Psoas muscle (tissue), 7 donors: ENCODE measurements at regions not wholly inside any gene's neighbourhood (a gene's known extent, or its start where the extent isn't known, plus 50 kb on each side); places are given as distances from the start of the nearest gene placed in this dataset.

Experiments
- ATAC-seq, 4 donors: fragments of 200-7000 bp; cut with Tn5 transposase; one replicate each; pipeline ENCODE4 v1.9.1; 2020; ENCODE audit warnings: moderate library complexity in 3 of 4, mild to moderate bottlenecking in 2 of 4
- DNase-seq, 2 donors: peaks; one replicate each; pipeline ENCODE4 v3.0.0-alpha.2; 2020
- H3K27ac ChIP-seq: fragments of 200-600 bp; one replicate; pipeline ENCODE4 v1.8.0; 2022
- H3K27me3 ChIP-seq, 3 donors: fragments of 200-600 bp in 1 of 3; one replicate each; pipeline versions ENCODE4 v1.6.1 to v1.8.0; 2013 to 2022; ENCODE audit warnings: low read length in 2 of 3, mild to moderate bottlenecking in 2 of 3, moderate library complexity in 1 of 3; ENCODE audit not compliant: insufficient read depth in 3 of 3
- H3K36me3 ChIP-seq, 2 donors: fragments of 200-600 bp in 1 of 2; one replicate each; pipeline versions ENCODE4 v1.6.1 to v1.8.0; 2013 to 2022; ENCODE audit warnings: low read depth in 1 of 2, mild to moderate bottlenecking in 1 of 2, moderate library complexity in 1 of 2; ENCODE audit not compliant: insufficient read depth in 1 of 2
- H3K4me1 ChIP-seq: fragments of 200-600 bp; one replicate; pipeline ENCODE4 v1.8.0; 2022
- H3K4me3 ChIP-seq: fragments of 200-600 bp; one replicate; pipeline ENCODE4 v1.8.0; 2022; ENCODE audit warnings: mild to moderate bottlenecking
- H3K9me3 ChIP-seq: fragments of 200-600 bp; one replicate; pipeline ENCODE4 v1.8.0; 2022
- WGBS, 3 donors: extraction: QIAGEN DNeasy Blood & Tissue Kit; methylation state at CpG; one replicate each; pipeline versions ENCODE4 v1.1.6 to v1.1.7; 2013; 5-methylcytosine and 5-hydroxymethylcytosine counted together
- intact Hi-C, 2 donors: fragments of 100-400 bp; cut with DNase I; formaldehyde crosslinking; loops; one replicate each; pipeline versions ENCODE4 v1.11.0 to v1.14.2; 2022
- TF ChIP-seq, protein P1 (sequence below): fragments of 200-600 bp; IDR thresholded peaks from one replicate; pipeline ENCODE4 v1.8.0; 2022; ENCODE audit warnings: antibody characterized with exemption
- donor health status: healthy with polysubstance abuse.
- donor health status: DM: no; HTN: no; CAD: no; lungs with moderate emphysema.
- donor health status: Bipolar disorder and iron deficiency.
- donor health status: healthy.
- donor health status: DM: yes; HTN: yes; CAD: no.
- donor health status: DM: no; HTN: no; CAD: no.
- donor health status: DM: yes; HTN: yes; CAD: no.

DNA sequence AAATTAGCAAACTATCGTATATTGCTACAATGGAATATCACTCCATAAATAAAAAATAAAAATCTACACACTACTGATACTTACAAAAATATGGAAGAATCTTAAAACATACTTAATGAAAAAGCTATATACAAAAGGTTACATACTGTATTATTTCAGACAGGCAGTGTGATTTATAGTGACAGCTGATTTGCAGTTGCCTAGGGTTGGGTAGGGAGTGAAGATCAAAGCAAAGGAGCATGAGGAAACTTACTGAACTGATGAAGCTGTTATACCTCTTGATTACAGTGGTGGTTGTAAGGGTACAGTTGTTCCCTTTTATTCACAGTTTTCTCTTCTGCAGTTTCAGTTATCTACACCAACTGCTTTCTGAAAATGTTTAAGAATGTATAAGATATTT is 62.6 kb downstream of the FSCB start:
- no peaks in the 10 kb centered on the region for H3K4me1 ChIP-seq
- no peaks in the 10 kb centered on the region for H3K9me3 ChIP-seq
- no peak overlapping the region for H3K27ac ChIP-seq
- no peaks in the 10 kb centered on the region for H3K36me3 ChIP-seq
- no peak for DNase-seq
- H3K4me3 ChIP-seq = no peak overlapping the region
- 91 to 98% (median 93%) methylated on average over 1 of the region's 1 CpG for WGBS, 3 donors
- H3K27me3 ChIP-seq = no peaks in the 10 kb centered on the region
- no peak for ATAC-seq
- TF ChIP-seq, protein P1, sequence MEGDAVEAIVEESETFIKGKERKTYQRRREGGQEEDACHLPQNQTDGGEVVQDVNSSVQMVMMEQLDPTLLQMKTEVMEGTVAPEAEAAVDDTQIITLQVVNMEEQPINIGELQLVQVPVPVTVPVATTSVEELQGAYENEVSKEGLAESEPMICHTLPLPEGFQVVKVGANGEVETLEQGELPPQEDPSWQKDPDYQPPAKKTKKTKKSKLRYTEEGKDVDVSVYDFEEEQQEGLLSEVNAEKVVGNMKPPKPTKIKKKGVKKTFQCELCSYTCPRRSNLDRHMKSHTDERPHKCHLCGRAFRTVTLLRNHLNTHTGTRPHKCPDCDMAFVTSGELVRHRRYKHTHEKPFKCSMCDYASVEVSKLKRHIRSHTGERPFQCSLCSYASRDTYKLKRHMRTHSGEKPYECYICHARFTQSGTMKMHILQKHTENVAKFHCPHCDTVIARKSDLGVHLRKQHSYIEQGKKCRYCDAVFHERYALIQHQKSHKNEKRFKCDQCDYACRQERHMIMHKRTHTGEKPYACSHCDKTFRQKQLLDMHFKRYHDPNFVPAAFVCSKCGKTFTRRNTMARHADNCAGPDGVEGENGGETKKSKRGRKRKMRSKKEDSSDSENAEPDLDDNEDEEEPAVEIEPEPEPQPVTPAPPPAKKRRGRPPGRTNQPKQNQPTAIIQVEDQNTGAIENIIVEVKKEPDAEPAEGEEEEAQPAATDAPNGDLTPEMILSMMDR = no peak
- intact Hi-C loops = no loop called here

DNA sequence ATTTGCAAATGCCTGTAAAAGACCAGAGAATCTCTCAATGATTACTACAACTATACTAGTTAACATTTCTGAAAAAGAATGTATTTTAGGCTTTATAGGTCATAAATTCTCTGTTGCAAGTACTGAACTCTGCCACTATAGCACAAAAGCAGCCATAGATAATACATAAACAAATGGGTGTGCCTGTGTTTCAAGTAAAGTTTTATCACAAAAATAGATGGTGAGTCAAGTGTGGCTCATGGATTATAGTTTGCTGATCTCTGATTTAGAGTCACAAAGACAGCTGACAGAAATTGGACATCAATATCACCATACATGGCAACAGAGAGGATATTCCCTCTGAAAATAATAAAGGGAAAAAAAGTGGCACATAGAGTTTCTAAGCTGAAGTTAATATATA is 68.1 kb downstream of the FSCB start:
- no peaks in the 10 kb centered on the region for H3K36me3 ChIP-seq
- H3K4me1 ChIP-seq = no peaks in the 10 kb centered on the region
- no peak for ATAC-seq
- no peak overlapping the region for H3K4me3 ChIP-seq
- TF ChIP-seq, protein P1 = no peak
- no peak for DNase-seq
- no peak overlapping the region for H3K27ac ChIP-seq
- H3K27me3 ChIP-seq = no peaks in the 10 kb centered on the region
- H3K9me3 ChIP-seq = no peaks in the 10 kb centered on the region
- intact Hi-C loops = no loop called here

DNA sequence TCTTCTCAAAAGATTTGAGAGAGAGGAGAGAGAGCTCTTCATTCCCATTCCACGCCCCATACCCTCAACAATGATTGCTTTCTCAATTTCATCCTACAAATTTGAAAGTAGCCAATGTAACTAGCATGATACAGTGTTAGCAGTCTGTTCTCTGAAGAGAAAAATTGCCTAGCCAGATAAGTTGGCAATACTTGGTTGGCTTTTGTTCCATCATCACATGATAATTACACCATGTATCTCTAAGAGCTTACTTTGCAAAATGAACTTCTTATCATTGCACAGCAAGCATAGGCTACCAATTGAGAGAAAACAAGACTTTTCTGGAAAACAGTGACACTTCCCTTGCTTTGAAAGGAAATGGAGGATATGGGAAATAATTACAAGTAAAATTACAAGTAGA is 68.9 kb downstream of the FSCB start:
- TF ChIP-seq, protein P1 = no peak
- Histone ChIP-seq H3K4me1 (no peaks in the 10 kb centered on the region), H3K27ac (no peak overlapping the region), H3K27me3 (no peaks in the 10 kb centered on the region), H3K4me3 (no peak overlapping the region), H3K36me3 (no peaks in the 10 kb centered on the region), H3K9me3 (no peaks in the 10 kb centered on the region)
- DNase-seq (no peak), ATAC-seq (no peak)
- 50 to 63% (median 56%) methylated on average over 1 of the region's 1 CpG for WGBS, 3 donors
- intact Hi-C loops = no loop called here

DNA sequence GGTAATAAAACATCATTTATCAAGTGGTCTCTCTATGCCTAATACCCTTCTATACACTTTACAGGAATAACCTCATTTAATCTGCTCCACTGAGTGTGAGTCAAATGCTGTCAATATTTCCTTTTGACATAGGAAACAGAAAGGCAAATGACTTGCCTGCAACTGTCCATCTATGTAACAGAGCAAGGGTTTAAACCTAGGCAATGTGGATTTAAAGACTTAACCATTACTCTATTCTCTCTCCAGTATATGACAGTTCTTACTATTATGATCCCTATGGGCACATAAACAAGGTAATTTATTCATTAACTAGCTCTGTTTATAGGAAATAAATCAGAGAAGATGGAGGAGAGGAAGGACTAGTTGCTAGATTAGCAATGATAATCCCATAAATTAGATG is 70.6 kb downstream of the FSCB start:
- intact Hi-C loops = no loop called here
- Histone ChIP-seq H3K9me3 (no peaks in the 10 kb centered on the region), H3K36me3 (no peaks in the 10 kb centered on the region), H3K4me1 (no peaks in the 10 kb centered on the region), H3K27ac (no peak overlapping the region), H3K27me3 (no peaks in the 10 kb centered on the region), H3K4me3 (no peak overlapping the region)
- no peak for ATAC-seq
- TF ChIP-seq, protein P1 = no peak
- DNase-seq = no peak

DNA sequence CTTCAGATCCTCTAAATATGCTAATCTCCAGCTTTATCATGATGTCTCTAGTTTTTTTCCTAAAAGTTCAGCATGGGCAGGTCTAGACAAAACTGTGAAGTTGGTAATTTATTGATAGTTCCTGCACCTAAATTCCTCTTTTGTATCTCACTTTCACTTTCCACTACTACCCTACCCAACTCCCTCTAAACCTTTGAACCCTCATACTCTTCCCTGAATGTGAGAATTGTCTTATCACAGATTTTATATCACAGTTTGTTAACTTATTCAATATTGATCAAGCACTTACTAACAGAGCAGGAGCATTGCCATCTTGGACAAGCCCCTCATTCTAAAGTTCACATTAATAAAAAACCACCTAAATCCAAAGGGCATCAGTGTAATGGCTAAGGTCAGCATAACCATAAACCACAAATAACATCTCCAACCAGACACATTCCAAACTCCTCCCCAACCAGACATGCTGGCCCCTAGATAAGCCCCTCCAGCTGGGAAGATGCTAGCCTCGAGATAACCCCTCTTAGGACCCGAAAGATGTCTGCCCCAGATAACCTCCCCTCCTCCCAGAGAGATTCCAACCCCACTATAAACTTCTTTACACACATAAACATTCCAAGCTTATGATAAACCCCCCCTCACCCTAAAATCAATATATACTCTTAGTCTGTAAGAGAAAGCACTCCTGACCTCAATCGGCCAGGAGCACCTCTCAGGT is 78.7 kb downstream of the FSCB start:
- Histone ChIP-seq H3K4me3 (no peak overlapping the region), H3K27ac (no peak overlapping the region), H3K27me3 (no peaks in the 10 kb centered on the region), H3K36me3 (no peaks in the 10 kb centered on the region), H3K4me1 (no peaks in the 10 kb centered on the region), H3K9me3 (no peaks in the 10 kb centered on the region)
- intact Hi-C loops = no loop called here
- no peak for DNase-seq
- WGBS, 3 donors = 60 to 69% (median 69%) methylated on average over 3 of the region's 3 CpGs
- ATAC-seq = no peak
- TF ChIP-seq, protein P1 = no peak
